GM12878 (cell line): ENCODE measurements at regions not wholly inside any gene's neighbourhood (a gene's known extent, or its start where the extent isn't known, plus 50 kb on each side); places are given as distances from the start of the nearest gene placed in this dataset.

Experiments
- CTCF ChIP-seq, 3 experiments: IDR thresholded peaks in 2 of 3; conservative IDR thresholded peaks in 1 of 3; 2 replicates each; pipeline ENCODE4 v1.5.1; 2011; ENCODE audit warnings: low read depth in 3 of 3, low read length in 3 of 3, mild to moderate bottlenecking in 3 of 3, control low read depth in 2 of 3, moderate library complexity in 2 of 3, inconsistent platforms in 1 of 3, mixed read lengths in 1 of 3; ENCODE audit not compliant: control insufficient read depth in 2 of 3, insufficient read depth in 1 of 3; ENCODE audit errors: extremely low read depth in 1 of 3
- EP300 ChIP-seq, 2 experiments: fragments of 150-350 bp in 1 of 2; IDR thresholded peaks; 2 replicates each; pipeline ENCODE4 v1.6.1; 2011 to 2012; ENCODE audit warnings: low read depth in 2 of 2, low read length in 2 of 2, borderline replicate concordance in 1 of 2, improper control_type of control experiment in 1 of 2, inconsistent platforms in 1 of 2; ENCODE audit not compliant: control insufficient read depth in 1 of 2
- FOXM1 ChIP-seq: IDR thresholded peaks from 2 replicates; pipeline ENCODE4 v1.6.1; 2012; ENCODE audit warnings: low read depth, mild to moderate bottlenecking, inconsistent platforms, low read length, moderate library complexity

- TF ChIP-seq EP300 (IDR thresholded peaks at IDR 0.05; ENCODE audit: borderline replicate concordance in 1 of 2, control insufficient read depth in 1 of 2, low read depth in 2 of 2, low read length in 2 of 2) (no peak), FOXM1 (no peak), CTCF (IDR thresholded peaks at IDR 0.05 in 2 of 3, conservative IDR thresholded peaks at IDR 0.05 in 1 of 3; ENCODE audit: control insufficient read depth in 2 of 3, extremely low read depth in 1 of 3, insufficient read depth in 1 of 3, low read depth in 3 of 3, low read length in 3 of 3) (no peak)
These were observed 87.7 kb upstream of the KRR1 start for GRCh38 chr12:75599061-75599460.
